H7 (cell line): ENCODE measurements at regions not wholly inside any gene's neighbourhood (a gene's known extent, or its start where the extent isn't known, plus 50 kb on each side); places are given as distances from the start of the nearest gene placed in this dataset.

ENCODE experiments used
- DNase-seq: peaks from one replicate; pipeline ENCODE4 v3.0.0; 2012
- H3K27me3 ChIP-seq: 2 replicates; pipeline ENCODE4 v1.6.0; 2011; ENCODE audit warnings: mild to moderate bottlenecking, low read length; ENCODE audit not compliant: control insufficient read depth, insufficient read depth
- H3K36me3 ChIP-seq: replicated peaks from 2 replicates; pipeline ENCODE4 v1.5.1; 2011; ENCODE audit warnings: low read length; ENCODE audit not compliant: control insufficient read depth, insufficient read depth
- H3K4me3 ChIP-seq: 2 replicates; pipeline ENCODE4 v1.5.1; 2011; ENCODE audit warnings: low read depth, mild to moderate bottlenecking, control low read depth, low read length, moderate library complexity; ENCODE audit not compliant: insufficient read depth

GRCh38 chr1:239858529-239858928 lies 233.2 kb upstream of the FMN2 start:
- H3K27me3 ChIP-seq: no peaks in the 10 kb centered on the region
- no peak for DNase-seq
- H3K4me3 ChIP-seq: no peak overlapping the region
- H3K36me3 ChIP-seq: no peaks in the 10 kb centered on the region

GRCh38 chr1:239861985-239862384 lies 229.7 kb upstream of the FMN2 start:
- DNase-seq: no peak

GRCh38 chr1:239868058-239868832 lies 223.4 kb upstream of the FMN2 start:
- no peaks in the 10 kb centered on the region for H3K27me3 ChIP-seq
- no peaks in the 10 kb centered on the region for H3K36me3 ChIP-seq
- no peak overlapping the region for H3K4me3 ChIP-seq
- DNase-seq: no peak

More at GRCh38 chr1:239861985-239862384, 229.7 kb upstream of the FMN2 start:
- Histone ChIP-seq H3K36me3 (no peaks in the 10 kb centered on the region), H3K27me3 (no peaks in the 10 kb centered on the region), H3K4me3 (no peak overlapping the region)

- Histone ChIP-seq H3K4me3 (no peak overlapping the region), H3K27me3 (no peaks in the 10 kb centered on the region), H3K36me3 (no peaks in the 10 kb centered on the region)
- no peak for DNase-seq
Measured at GRCh38 chr1:239870194-239870593, 221.5 kb upstream of the FMN2 start.

GRCh38 chr1:239872626-239873025 lies 219.1 kb upstream of the FMN2 start:
- DNase-seq: no peak
- Histone ChIP-seq H3K4me3 (no peak overlapping the region), H3K27me3 (no peaks in the 10 kb centered on the region), H3K36me3 (no peaks in the 10 kb centered on the region)

GRCh38 chr1:239874831-239875230 lies 216.9 kb upstream of the FMN2 start:
- Histone ChIP-seq H3K36me3 (no peaks in the 10 kb centered on the region), H3K4me3 (no peak overlapping the region), H3K27me3 (no peaks in the 10 kb centered on the region)
- no peak for DNase-seq

- Histone ChIP-seq H3K36me3 (no peaks in the 10 kb centered on the region), H3K4me3 (no peak overlapping the region), H3K27me3 (no peaks in the 10 kb centered on the region)
- DNase-seq: no peak
Measured at GRCh38 chr1:239879321-239880170, 212.1 kb upstream of the FMN2 start.

- Histone ChIP-seq H3K4me3 (no peak overlapping the region), H3K36me3 (no peaks in the 10 kb centered on the region), H3K27me3 (no peaks in the 10 kb centered on the region)
- no peak for DNase-seq
Measured at GRCh38 chr1:239882967-239883366, 208.7 kb upstream of the FMN2 start.

- no peak for DNase-seq
- no peak overlapping the region for H3K4me3 ChIP-seq
- no peaks in the 10 kb centered on the region for H3K27me3 ChIP-seq
- H3K36me3 ChIP-seq: no peaks in the 10 kb centered on the region
Measured at GRCh38 chr1:239884796-239885195, 206.9 kb upstream of the FMN2 start.

GRCh38 chr1:239886266-239886665 lies 205.4 kb upstream of the FMN2 start:
- DNase-seq: no peak
- Histone ChIP-seq H3K36me3 (no peaks in the 10 kb centered on the region), H3K27me3 (no peaks in the 10 kb centered on the region), H3K4me3 (no peak overlapping the region)

GRCh38 chr1:239888639-239889038 lies 203.0 kb upstream of the FMN2 start:
- no peaks in the 10 kb centered on the region for H3K27me3 ChIP-seq
- no peaks in the 10 kb centered on the region for H3K36me3 ChIP-seq
- H3K4me3 ChIP-seq: no peak overlapping the region
- DNase-seq: no peak

- Histone ChIP-seq H3K27me3 (no peaks in the 10 kb centered on the region), H3K36me3 (no peaks in the 10 kb centered on the region), H3K4me3 (no peak overlapping the region)
- DNase-seq: no peak
Measured at GRCh38 chr1:239891621-239892358, 199.9 kb upstream of the FMN2 start.

- H3K36me3 ChIP-seq: no peaks in the 10 kb centered on the region
Measured at GRCh38 chr1:239892602-239893001, 199.1 kb upstream of the FMN2 start.

GRCh38 chr1:239893127-239893731 lies 198.5 kb upstream of the FMN2 start:
- Histone ChIP-seq H3K27me3 (no peaks in the 10 kb centered on the region), H3K4me3 (no peak overlapping the region), H3K36me3 (no peaks in the 10 kb centered on the region)
- DNase-seq: no peak

More at GRCh38 chr1:239892602-239893001, 199.1 kb upstream of the FMN2 start:
- Histone ChIP-seq H3K27me3 (no peaks in the 10 kb centered on the region), H3K4me3 (no peak overlapping the region)
- DNase-seq: no peak
